NCI-H2227 treated with DMSO at 0.1 percent for 48 hours (cell line): ENCODE measurements at regions not wholly inside any gene's neighbourhood (a gene's known extent, or its start where the extent isn't known, plus 50 kb on each side); places are given as distances from the start of the nearest gene placed in this dataset.

ENCODE experiments used
- DNase-seq: peaks from one replicate; lab custom pipeline; 2025; lab: John Stamatoyannopoulos, UW

GRCh38 chr13:89828506-89828905 lies 1519.0 kb upstream of the MIR17HG start:
- DNase-seq = no peak

- DNase-seq = no peak
Measured at GRCh38 chr13:89831157-89831556, 1516.3 kb upstream of the MIR17HG start.

GRCh38 chr13:89832827-89833226 lies 1514.7 kb upstream of the MIR17HG start:
- no peak for DNase-seq

GRCh38 chr13:89843621-89844020 lies 1503.9 kb upstream of the MIR17HG start:
- no peak for DNase-seq

- DNase-seq = no peak
Measured at GRCh38 chr13:89845874-89846273, 1501.6 kb upstream of the MIR17HG start.

GRCh38 chr13:89846926-89847585 lies 1500.4 kb upstream of the MIR17HG start:
- DNase-seq = no peak

- no peak for DNase-seq
Measured at GRCh38 chr13:89852570-89852969, 1494.9 kb upstream of the MIR17HG start.

- no peak for DNase-seq
Measured at GRCh38 chr13:89856512-89856911, 1491.0 kb upstream of the MIR17HG start.

GRCh38 chr13:89857502-89857901 lies 1490.0 kb upstream of the MIR17HG start:
- no peak for DNase-seq

GRCh38 chr13:89862011-89862690 lies 1485.3 kb upstream of the MIR17HG start:
- DNase-seq = no peak

- DNase-seq = no peak
Measured at GRCh38 chr13:89862691-89863036, 1484.8 kb upstream of the MIR17HG start.

- no peak for DNase-seq
Measured at GRCh38 chr13:89865164-89866064, 1482.1 kb upstream of the MIR17HG start.

- DNase-seq = no peak
Measured at GRCh38 chr13:89869312-89869711, 1478.2 kb upstream of the MIR17HG start.

- DNase-seq = no peak
Measured at GRCh38 chr13:89878904-89879303, 1468.6 kb upstream of the MIR17HG start.

GRCh38 chr13:89880201-89880600 lies 1467.3 kb upstream of the MIR17HG start:
- no peak for DNase-seq

- DNase-seq = no peak
Measured at GRCh38 chr13:89883893-89884448, 1463.5 kb upstream of the MIR17HG start.

- DNase-seq = no peak
Measured at GRCh38 chr13:89890806-89891205, 1456.7 kb upstream of the MIR17HG start.

- no peak for DNase-seq
Measured at GRCh38 chr13:89891416-89891815, 1456.1 kb upstream of the MIR17HG start.

GRCh38 chr13:89897681-89898080 lies 1449.8 kb upstream of the MIR17HG start:
- no peak for DNase-seq

GRCh38 chr13:89899302-89900103 lies 1448.0 kb upstream of the MIR17HG start:
- no peak for DNase-seq

GRCh38 chr13:89900104-89900765 lies 1447.3 kb upstream of the MIR17HG start:
- no peak for DNase-seq
